GM18511 (cell line): ENCODE measurements at regions not wholly inside any gene's neighbourhood (a gene's known extent, or its start where the extent isn't known, plus 50 kb on each side); places are given as distances from the start of the nearest gene placed in this dataset.
"Not testable (repeated sequence)": the region's sequence is repeated elsewhere in the genome, so short reads cannot be mapped to it uniquely, and the experiment has no call there.

Experiments used
- ATAC-seq: cut with Tn5 transposase; IDR thresholded peaks from one replicate; pipeline ENCODE4 v1.9.1; 2021; ENCODE audit warnings: mild to moderate bottlenecking, moderate library complexity; ENCODE audit not compliant: unreplicated experiment

GRCh38 chr5:29037716-29038115, 1999.3 kb upstream of the CDH9 start:
- ATAC-seq = no peak

DNA sequence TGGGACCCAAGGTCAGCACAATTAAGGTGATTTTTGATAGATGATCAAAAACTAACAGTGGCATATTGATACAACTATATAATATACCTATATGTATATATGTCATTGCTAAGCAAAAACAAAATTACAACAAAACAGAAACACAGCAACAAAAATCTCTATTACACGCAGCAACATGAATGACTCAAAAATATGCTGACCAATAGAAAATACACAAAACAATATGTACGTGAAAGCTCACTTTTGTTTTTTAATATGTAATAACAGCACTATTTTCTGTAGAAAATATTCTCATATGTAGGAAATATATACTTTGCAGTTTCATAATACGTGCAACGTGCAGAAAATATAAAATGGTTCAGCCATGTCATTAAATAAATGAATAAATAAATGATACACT, 1985.7 kb upstream of the CDH9 start:
- no peak for ATAC-seq

DNA sequence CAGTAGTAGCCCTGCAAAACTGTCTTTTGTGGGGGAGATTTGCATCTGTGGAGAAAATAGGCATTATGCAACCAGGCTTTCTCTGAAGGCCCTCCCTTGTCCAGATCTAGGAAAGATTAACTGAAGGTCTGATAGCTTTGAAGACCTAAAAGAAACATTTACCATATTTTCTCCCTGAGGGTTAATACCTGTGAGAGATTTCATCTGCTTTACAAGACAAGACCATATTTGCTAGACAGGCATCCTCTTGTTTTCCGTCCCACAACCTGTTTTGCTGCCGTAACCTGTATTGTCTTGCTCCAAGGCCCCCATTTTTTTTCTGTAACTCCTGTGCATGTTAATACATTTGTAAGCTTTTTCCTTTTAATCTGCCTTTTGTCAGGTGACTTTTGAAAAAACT, 1985.2 kb upstream of the CDH9 start:
- no peak for ATAC-seq

DNA sequence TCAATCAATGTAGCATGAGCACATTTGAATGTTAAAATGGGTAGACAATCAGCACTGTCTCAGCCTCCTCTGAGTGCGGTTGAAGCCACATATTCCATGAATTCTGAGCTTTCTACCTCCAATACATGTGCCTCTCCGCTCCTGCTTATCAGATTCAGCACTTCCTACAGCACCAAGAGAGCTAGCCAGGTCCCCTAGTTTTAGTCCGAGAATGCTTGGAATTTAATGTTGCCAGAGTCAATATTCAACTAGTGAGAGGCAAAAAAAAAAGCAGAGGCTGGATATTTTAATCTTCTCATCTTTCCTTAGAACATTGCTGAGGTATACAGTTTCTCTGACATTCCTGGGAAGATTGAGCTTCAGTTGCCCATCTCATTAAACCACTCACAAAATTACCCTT, 1979.1 kb upstream of the CDH9 start:
- no peak for ATAC-seq

DNA sequence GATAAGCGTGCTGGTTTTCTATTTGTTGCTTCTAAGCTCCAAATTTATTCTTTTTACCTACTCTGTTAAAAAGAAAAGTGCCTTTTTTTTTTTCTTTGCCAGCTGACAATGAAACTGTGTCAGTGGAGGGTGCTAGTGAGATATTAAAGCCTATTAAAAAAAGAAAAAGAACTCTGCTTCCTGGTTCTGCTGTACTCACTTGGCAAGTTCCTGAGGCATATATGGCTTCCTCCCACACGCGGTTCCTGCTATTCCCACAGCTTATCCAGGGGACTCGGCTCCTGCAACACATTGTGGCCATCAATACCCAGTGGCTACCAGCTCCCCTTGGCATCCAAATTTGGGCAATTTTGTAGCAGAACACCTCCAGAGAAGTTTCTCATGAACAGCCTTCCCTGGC, 1977.7 kb upstream of the CDH9 start:
- ATAC-seq = no peak

- no peak for ATAC-seq
These were observed 1977.1 kb upstream of the CDH9 start for GRCh38 chr5:29015523-29015922.

GRCh38 chr5:29005386-29005785, 1967.0 kb upstream of the CDH9 start:
- no peak for ATAC-seq

- ATAC-seq = no peak
These were observed 1964.1 kb upstream of the CDH9 start for GRCh38 chr5:29002481-29002880.

DNA sequence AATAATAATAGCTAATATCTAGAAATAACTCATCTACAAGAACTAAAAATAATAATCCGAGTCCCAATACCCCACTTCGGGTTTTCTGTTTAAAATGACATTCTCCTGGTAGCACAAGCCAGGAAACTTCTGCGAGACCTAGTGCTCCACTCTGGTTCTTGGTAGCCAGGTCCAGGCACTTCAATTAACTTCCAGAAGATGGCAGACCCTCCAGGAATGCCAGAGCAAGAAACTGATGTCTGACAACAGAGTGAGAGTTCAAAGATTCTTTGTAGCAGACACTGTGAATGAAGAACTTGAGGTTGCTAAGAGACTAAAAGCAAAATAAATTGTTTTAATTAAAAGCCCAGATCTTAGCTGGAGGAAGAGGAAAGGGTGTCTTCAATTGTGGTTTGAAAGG, 1963.3 kb upstream of the CDH9 start:
- ATAC-seq = no peak

GRCh38 chr5:28984639-28985038, 1946.3 kb upstream of the CDH9 start:
- no peak for ATAC-seq

GRCh38 chr5:28975508-28975907, 1937.1 kb upstream of the CDH9 start:
- no peak for ATAC-seq

DNA sequence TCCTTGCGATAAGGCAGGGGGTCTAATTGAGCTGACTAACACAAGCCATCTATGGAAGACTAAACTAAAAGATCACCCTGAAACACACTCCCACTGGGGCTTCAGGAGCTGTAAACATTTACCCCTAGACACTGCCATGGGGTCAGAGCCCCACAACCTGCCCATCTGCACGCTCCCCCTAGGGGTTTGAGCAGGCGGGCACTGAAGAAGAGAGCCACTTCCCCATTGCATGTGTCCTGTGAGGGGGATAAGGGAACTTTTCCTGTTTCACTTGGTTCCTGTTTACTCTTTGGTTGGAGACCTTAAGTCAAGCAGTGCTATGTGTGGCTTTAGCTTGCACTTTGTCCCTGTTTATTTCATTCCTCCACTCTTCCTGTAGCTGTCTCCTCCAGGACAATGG, 1929.5 kb upstream of the CDH9 start:
- ATAC-seq = no peak

DNA sequence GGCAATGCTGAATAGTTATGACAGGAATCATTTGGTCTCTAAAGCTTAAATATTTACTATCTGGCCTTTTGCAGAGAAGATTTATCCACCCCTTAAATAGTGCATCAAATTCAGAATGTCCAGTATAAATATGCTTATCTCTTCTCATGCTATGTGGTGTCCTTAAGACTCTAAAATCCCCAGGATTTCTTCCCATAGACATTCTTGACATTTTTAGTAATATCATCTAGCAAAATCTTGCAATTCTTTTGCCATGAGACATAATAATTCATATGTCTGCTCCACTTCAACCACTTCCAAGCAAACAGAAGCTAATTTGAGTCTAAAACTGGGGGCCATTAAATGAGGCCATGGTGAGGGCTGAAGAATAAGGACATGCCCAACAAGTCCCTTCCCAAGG, 1923.4 kb upstream of the CDH9 start:
- ATAC-seq = no peak

GRCh38 chr5:28958581-28958980, 1920.2 kb upstream of the CDH9 start:
- ATAC-seq = no peak

- ATAC-seq = no peak
These were observed 1919.1 kb upstream of the CDH9 start for GRCh38 chr5:28957450-28957849.

- ATAC-seq = no peak
These were observed 1915.7 kb upstream of the CDH9 start for GRCh38 chr5:28954074-28954473.

DNA sequence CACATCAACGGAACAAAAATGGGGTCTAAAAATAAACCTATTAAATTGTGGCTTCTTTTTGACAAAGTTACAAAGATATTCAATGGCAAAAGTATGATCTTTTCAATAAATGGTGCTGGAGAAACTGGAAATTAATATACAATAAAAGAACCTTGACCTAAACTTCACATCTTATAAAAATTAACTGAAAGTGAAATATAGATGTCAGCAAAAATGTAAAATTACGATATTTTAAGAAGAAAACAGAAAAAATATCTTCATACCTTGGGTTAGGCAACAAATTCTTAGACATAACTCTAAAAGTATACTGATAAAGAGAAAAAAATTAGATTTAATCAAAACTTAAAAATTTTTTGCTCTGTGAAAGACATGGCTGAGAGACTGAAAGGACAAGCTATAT, 1909.5 kb upstream of the CDH9 start:
- ATAC-seq = no peak

- no peak for ATAC-seq
These were observed 1907.5 kb upstream of the CDH9 start for GRCh38 chr5:28945859-28946258.

GRCh38 chr5:28929366-28929765, 1891.0 kb upstream of the CDH9 start:
- not testable (repeated sequence) for ATAC-seq

DNA sequence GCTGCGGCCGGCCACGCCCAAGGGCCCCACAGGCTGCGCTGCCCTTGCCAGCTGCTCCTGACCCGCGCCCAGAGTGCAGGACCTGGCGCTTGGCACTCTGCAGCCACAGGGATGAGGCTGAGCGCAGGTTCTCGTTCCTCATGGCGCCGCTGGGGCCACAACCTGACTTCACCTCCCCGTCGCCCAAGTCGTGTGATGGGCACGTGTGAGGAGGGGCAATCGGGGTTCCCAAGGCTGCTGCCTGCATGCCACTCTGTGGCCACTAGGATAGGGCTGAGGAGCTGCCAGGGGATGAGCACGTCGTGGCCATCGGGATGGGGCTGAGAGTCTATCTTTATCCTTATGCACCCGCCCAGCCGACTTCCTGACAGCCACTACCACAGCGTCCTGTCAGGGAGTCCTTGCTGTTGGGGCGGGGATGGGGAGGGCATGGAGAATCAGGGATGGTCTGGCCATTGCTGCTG, 1890.0 kb upstream of the CDH9 start:
- not testable (repeated sequence) for ATAC-seq

- no peak for ATAC-seq
These were observed 1889.4 kb upstream of the CDH9 start for GRCh38 chr5:28927559-28928326.

DNA sequence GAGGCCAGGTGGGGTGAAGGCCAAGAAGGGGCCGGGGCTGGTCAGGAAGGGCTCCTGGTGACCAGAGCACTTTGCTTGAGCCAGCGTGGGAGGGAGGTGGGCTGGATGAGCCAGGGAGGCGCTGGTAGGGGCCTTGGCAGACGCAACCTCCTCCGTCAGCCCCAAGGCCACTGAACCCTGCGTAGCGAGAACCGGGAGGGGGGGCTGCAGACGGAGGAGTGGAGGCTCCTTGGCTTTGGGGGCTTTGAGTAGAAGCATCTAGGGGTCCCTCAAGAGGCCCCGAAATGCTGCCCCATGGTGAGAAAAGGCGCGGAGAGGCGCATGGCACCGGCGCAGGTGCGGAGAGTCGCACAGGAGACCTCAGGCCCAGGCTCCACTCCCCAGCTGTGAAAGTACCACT, 1888.0 kb upstream of the CDH9 start:
- no peak for ATAC-seq

GRCh38 chr5:28917631-28918030, 1879.2 kb upstream of the CDH9 start:
- no peak for ATAC-seq
